Lower lobe of right lung (tissue), 2 donors: ENCODE measurements at regions not wholly inside any gene's neighbourhood (a gene's known extent, or its start where the extent isn't known, plus 50 kb on each side); places are given as distances from the start of the nearest gene placed in this dataset.

ENCODE experiments used
- ATAC-seq, 2 donors: fragments of 200-7000 bp; cut with Tn5 transposase; one replicate each; pipeline ENCODE4 v1.9.1; 2020 to 2022; ENCODE audit warnings: mild to moderate bottlenecking in 2 of 2, moderate library complexity in 2 of 2
- DNase-seq: peaks from one replicate; pipeline ENCODE4 v3.0.0-alpha.2; 2020
- H3K27ac ChIP-seq: fragments of 200-600 bp; one replicate; pipeline ENCODE4 v1.8.0; 2022
- H3K27me3 ChIP-seq: fragments of 200-600 bp; one replicate; pipeline ENCODE4 v1.8.0; 2022; ENCODE audit warnings: low read depth
- H3K36me3 ChIP-seq: fragments of 200-600 bp; one replicate; pipeline ENCODE4 v1.8.0; 2022; ENCODE audit warnings: mild to moderate bottlenecking
- H3K4me1 ChIP-seq: fragments of 200-600 bp; one replicate; pipeline ENCODE4 v1.8.0; 2022
- H3K4me3 ChIP-seq: fragments of 200-600 bp; one replicate; pipeline ENCODE4 v1.8.0; 2022; ENCODE audit warnings: mild to moderate bottlenecking
- H3K9me3 ChIP-seq: fragments of 200-600 bp; one replicate; pipeline ENCODE4 v1.8.0; 2022
- CTCF ChIP-seq: fragments of 200-600 bp; IDR thresholded peaks from one replicate; pipeline ENCODE4 v1.8.0; 2022; ENCODE audit warnings: antibody characterized with exemption, mild to moderate bottlenecking
- intact Hi-C: fragments of 100-400 bp; cut with DNase I; formaldehyde crosslinking; loops from one replicate; pipeline ENCODE4 v1.11.0; 2022
- donor health status: DM: no; HTN: yes; CAD: no; lungs with severe emphysema.

DNA sequence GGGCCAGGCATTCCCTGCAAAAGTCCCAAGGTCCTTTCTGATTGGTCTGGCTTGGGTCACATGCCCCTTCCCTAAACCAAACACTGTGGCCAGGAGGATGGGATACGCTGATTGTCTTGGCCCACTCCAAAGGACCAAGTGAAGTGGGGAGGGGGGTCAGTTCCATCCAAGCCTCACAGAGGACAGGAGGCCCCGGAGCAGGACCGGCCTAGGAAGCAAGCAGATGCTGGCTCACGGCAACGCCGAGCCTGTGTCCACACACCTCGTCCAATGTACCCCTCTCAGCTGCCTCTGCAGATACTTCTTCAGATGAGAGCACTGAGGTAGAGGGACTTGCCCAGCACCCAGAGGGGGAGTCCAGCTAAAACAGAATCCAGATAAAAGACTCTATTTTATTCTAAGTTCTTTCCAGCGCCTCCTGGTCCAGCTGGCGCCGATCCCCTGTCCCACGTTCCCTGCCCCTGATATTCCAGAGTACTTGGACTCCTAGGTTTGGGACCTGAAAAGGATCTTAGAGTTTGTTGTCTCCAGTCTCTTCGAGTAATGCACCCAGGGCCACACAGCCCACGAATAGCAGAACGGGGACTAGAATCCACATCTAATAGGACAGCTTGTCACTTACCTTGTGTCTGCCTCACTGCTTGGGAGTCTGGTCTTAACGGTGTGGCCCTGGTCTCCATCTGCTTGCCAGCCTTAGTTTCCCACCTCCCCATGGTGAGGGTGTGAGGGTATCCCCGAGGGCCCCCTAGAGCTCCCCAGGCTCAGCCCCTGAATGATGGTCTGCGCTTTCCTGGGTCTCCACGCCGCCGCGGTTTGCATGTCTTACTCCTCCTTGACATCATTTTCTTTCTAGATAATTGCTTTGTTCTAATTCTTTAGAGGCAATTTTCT, 72.4 kb upstream of the UNC5A start:
- H3K27me3 ChIP-seq = peaks cover 91% of the 10 kb centered on the region
- no peak for TF ChIP-seq CTCF
- H3K4me1 ChIP-seq = no peaks in the 10 kb centered on the region
- H3K4me3 ChIP-seq = no peak overlapping the region
- ATAC-seq (no peak), DNase-seq (no peak)
- no peaks in the 10 kb centered on the region for H3K9me3 ChIP-seq
- intact Hi-C loops = no loop called here
- H3K27ac ChIP-seq = no peak overlapping the region
- H3K36me3 ChIP-seq = no peaks in the 10 kb centered on the region

GRCh38 chr5:176738637-176739250, 71.6 kb upstream of the UNC5A start:
- Histone ChIP-seq H3K4me3 (no peak overlapping the region), H3K27ac (no peak overlapping the region), H3K27me3 (peaks cover 91% of the 10 kb centered on the region), H3K4me1 (peaks cover 7% of the 10 kb centered on the region), H3K9me3 (no peaks in the 10 kb centered on the region), H3K36me3 (no peaks in the 10 kb centered on the region)
- intact Hi-C loops = no loop called here
- DNase-seq (no peak), ATAC-seq (no peak)
- TF ChIP-seq CTCF = no peak

GRCh38 chr5:176739461-176740051, 70.8 kb upstream of the UNC5A start:
- H3K36me3 ChIP-seq = no peaks in the 10 kb centered on the region
- ATAC-seq = no peak
- peaks cover 7% of the 10 kb centered on the region for H3K4me1 ChIP-seq
- H3K9me3 ChIP-seq = no peaks in the 10 kb centered on the region
- H3K27ac ChIP-seq = no peak overlapping the region
- intact Hi-C loops = no loop called here
- no peak overlapping the region for H3K4me3 ChIP-seq
- no peak for DNase-seq
- no peak for TF ChIP-seq CTCF
- H3K27me3 ChIP-seq = peaks cover 96% of the 10 kb centered on the region

- Histone ChIP-seq H3K27ac (no peak overlapping the region), H3K9me3 (no peaks in the 10 kb centered on the region), H3K4me3 (no peak overlapping the region), H3K4me1 (peaks cover 7% of the 10 kb centered on the region), H3K27me3 (peaks cover 96% of the 10 kb centered on the region), H3K36me3 (no peaks in the 10 kb centered on the region)
- intact Hi-C loops = no loop called here
- no peak for DNase-seq
- TF ChIP-seq CTCF = no peak
- ATAC-seq = no peak
These were observed 70.1 kb upstream of the UNC5A start for GRCh38 chr5:176740131-176740701.

- H3K4me1 ChIP-seq = peaks cover 7% of the 10 kb centered on the region
These were observed 69.5 kb upstream of the UNC5A start for GRCh38 chr5:176740702-176741496.

More at GRCh38 chr5:176740702-176741496, 69.5 kb upstream of the UNC5A start:
- no peak overlapping the region for H3K4me3 ChIP-seq
- no peak overlapping the region for H3K27ac ChIP-seq
- H3K9me3 ChIP-seq = no peaks in the 10 kb centered on the region
- TF ChIP-seq CTCF = no peak
- peaks cover 92% of the 10 kb centered on the region for H3K27me3 ChIP-seq
- no peaks in the 10 kb centered on the region for H3K36me3 ChIP-seq
- intact Hi-C loops = no loop called here
- ATAC-seq = no peak
- no peak for DNase-seq
